22Rv1 (cell line): ENCODE measurements at regions not wholly inside any gene's neighbourhood (a gene's known extent, or its start where the extent isn't known, plus 50 kb on each side); places are given as distances from the start of the nearest gene placed in this dataset.

Experiments used
- ZFX ChIP-seq: fragments of 450-650 bp; IDR thresholded peaks from 2 replicates; pipeline ENCODE4 v1.6.1; 2017; ENCODE audit warnings: antibody characterized with exemption, borderline replicate concordance
- TF ChIP-seq, protein P1 (sequence below): fragments of 450-650 bp; IDR thresholded peaks from 2 replicates; pipeline ENCODE4 v1.5.1; 2017; ENCODE audit warnings: mild to moderate bottlenecking

DNA sequence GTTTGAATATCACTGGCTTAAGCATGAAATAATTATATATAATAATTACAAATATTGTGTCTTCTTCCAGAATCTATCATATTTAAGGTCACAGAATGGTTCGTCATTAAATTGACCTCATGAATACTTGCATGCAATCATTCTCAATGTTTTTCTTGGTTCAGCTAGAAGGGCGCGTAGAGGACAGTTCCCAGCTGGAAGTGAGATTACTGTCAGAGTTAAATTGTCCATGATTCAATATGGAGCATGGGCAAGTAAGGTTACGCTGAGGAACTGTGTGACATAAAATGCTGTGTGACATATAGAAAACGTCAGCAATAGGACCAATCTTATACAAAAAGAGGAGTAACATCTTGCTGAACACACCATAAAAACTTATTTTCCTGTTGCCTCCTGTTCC is 2423.5 kb upstream of the RAG2 start:
- TF ChIP-seq, protein P1, sequence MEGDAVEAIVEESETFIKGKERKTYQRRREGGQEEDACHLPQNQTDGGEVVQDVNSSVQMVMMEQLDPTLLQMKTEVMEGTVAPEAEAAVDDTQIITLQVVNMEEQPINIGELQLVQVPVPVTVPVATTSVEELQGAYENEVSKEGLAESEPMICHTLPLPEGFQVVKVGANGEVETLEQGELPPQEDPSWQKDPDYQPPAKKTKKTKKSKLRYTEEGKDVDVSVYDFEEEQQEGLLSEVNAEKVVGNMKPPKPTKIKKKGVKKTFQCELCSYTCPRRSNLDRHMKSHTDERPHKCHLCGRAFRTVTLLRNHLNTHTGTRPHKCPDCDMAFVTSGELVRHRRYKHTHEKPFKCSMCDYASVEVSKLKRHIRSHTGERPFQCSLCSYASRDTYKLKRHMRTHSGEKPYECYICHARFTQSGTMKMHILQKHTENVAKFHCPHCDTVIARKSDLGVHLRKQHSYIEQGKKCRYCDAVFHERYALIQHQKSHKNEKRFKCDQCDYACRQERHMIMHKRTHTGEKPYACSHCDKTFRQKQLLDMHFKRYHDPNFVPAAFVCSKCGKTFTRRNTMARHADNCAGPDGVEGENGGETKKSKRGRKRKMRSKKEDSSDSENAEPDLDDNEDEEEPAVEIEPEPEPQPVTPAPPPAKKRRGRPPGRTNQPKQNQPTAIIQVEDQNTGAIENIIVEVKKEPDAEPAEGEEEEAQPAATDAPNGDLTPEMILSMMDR, result no peak
- no peak for TF ChIP-seq ZFX
